ENCODE measurements at regions not wholly inside any gene's neighbourhood (a gene's known extent, or its start where the extent isn't known, plus 50 kb on each side); places are given as distances from the start of the nearest gene placed in this dataset.

DNA sequence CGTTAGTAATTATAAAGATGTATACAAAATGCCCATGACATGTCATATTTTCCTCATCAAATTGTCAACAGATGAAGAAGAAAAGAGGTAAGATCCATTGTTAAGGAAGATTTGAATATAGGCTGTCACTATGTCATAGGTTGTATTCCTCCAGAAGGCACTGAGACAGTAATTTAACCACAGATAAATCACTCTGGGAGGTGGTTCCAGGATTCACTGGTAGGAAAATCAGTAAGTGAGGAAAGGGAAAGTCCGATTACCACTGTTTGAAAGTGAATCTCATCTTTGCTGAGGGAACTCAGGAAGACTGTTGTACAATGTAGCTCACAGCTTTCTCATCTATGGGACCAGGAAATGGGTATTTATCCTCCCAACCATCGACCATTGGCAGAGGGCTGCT, 152.8 kb upstream of the TMEFF2 start:
- Histone ChIP-seq H3K4me2 (replicated peaks; ENCODE audit: extremely low read depth, low read length, poor library complexity, severe bottlenecking) (no peak overlapping the region), H3K27ac (ENCODE audit: low read depth in 1 of 2, low read length in 2 of 2) (no peak overlapping the region), H2AFZ (ENCODE audit: insufficient read depth, low read depth, low read length, poor library complexity, severe bottlenecking) (no peak overlapping the region), H3K9me3 (replicated peaks in 1 of 2; ENCODE audit: control insufficient read depth in 1 of 2, insufficient read depth in 1 of 2, low read length in 2 of 2) (no peaks in the 10 kb centered on the region), H3K27me3 (ENCODE audit: control insufficient read depth in 2 of 2, insufficient read depth in 2 of 2, low read length in 2 of 2) (no peaks in the 10 kb centered on the region), H3K79me2 (ENCODE audit: insufficient read depth, low read length) (no peaks in the 10 kb centered on the region), H3K4me1 (ENCODE audit: control insufficient read depth in 1 of 2, insufficient read depth in 2 of 2, low read length in 2 of 2) (no peaks in the 10 kb centered on the region), H3K4me3 (replicated peaks in 1 of 3; ENCODE audit: low read depth in 2 of 3, low read length in 3 of 3) (no peak overlapping the region), H4K20me1 (ENCODE audit: insufficient read depth, low read length) (no peaks in the 10 kb centered on the region), H3K36me3 (replicated peaks in 1 of 2; ENCODE audit: control insufficient read depth in 1 of 2, insufficient read depth in 2 of 2, low read length in 2 of 2) (no peaks in the 10 kb centered on the region), H3K9ac (ENCODE audit: insufficient read depth, low read length, poor library complexity, severe bottlenecking) (no peak overlapping the region)
- Mint-ChIP-seq H3K9me3 (peaks cover 0 to 12% (median 5%) of the 10 kb centered on the region in 7 donors), H3K27ac (no peak overlapping the region), H3K4me3 (no peak overlapping the region), H3K27me3 (ENCODE audit: low read depth in 3 of 3) (peaks cover 0 to 1% (median 0%) of the 10 kb centered on the region in 3 donors), H3K4me1 (no peaks in the 10 kb centered on the region), H3K36me3 (no peaks in the 10 kb centered on the region)
- TF ChIP-seq, protein P1, sequence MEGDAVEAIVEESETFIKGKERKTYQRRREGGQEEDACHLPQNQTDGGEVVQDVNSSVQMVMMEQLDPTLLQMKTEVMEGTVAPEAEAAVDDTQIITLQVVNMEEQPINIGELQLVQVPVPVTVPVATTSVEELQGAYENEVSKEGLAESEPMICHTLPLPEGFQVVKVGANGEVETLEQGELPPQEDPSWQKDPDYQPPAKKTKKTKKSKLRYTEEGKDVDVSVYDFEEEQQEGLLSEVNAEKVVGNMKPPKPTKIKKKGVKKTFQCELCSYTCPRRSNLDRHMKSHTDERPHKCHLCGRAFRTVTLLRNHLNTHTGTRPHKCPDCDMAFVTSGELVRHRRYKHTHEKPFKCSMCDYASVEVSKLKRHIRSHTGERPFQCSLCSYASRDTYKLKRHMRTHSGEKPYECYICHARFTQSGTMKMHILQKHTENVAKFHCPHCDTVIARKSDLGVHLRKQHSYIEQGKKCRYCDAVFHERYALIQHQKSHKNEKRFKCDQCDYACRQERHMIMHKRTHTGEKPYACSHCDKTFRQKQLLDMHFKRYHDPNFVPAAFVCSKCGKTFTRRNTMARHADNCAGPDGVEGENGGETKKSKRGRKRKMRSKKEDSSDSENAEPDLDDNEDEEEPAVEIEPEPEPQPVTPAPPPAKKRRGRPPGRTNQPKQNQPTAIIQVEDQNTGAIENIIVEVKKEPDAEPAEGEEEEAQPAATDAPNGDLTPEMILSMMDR (IDR thresholded peaks at IDR 0.05), result no peak
- no peak for DNase-seq
- WGBS (ENCODE audit: insufficient coverage), result no CpG with 5 or more reads among the region's 3 CpGs
- intact Hi-C loops (cut with micrococcal nuclease), result no loop called here

DNA sequence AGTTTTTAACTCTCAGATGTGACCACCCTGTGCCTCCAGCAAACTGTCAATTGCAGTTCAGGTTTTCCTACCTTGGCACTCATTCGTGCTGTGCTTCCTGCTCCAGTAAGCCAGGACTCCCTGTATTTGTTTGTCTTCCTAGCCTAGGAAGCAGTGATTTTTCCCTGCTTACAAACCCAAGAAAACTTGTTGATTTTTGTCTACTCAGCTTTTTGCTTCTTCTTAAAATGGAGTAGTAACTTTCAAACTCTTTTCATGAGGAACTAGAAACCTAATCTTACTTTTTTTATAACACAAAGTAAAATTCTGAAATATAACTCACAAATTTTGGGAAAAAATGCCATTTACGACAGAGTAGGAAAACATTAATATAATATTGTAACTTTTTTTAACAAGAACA, 150.6 kb upstream of the TMEFF2 start:
- Histone ChIP-seq H3K36me3 (replicated peaks in 1 of 2; ENCODE audit: control insufficient read depth in 1 of 2, insufficient read depth in 2 of 2, low read length in 2 of 2) (no peaks in the 10 kb centered on the region), H3K4me3 (replicated peaks in 1 of 3; ENCODE audit: low read depth in 2 of 3, low read length in 3 of 3) (no peak overlapping the region), H2AFZ (ENCODE audit: insufficient read depth, low read depth, low read length, poor library complexity, severe bottlenecking) (no peak overlapping the region), H3K4me2 (replicated peaks; ENCODE audit: extremely low read depth, low read length, poor library complexity, severe bottlenecking) (no peak overlapping the region), H3K27ac (ENCODE audit: low read depth in 1 of 2, low read length in 2 of 2) (no peak overlapping the region), H3K9ac (ENCODE audit: insufficient read depth, low read length, poor library complexity, severe bottlenecking) (no peak overlapping the region), H3K27me3 (ENCODE audit: control insufficient read depth in 2 of 2, insufficient read depth in 2 of 2, low read length in 2 of 2) (no peaks in the 10 kb centered on the region), H3K9me3 (replicated peaks in 1 of 2; ENCODE audit: control insufficient read depth in 1 of 2, insufficient read depth in 1 of 2, low read length in 2 of 2) (no peaks in the 10 kb centered on the region), H3K4me1 (ENCODE audit: control insufficient read depth in 1 of 2, insufficient read depth in 2 of 2, low read length in 2 of 2) (no peaks in the 10 kb centered on the region), H4K20me1 (ENCODE audit: insufficient read depth, low read length) (no peaks in the 10 kb centered on the region), H3K79me2 (ENCODE audit: insufficient read depth, low read length) (no peaks in the 10 kb centered on the region)
- no peaks in the 10 kb centered on the region for H3K27me3 Mint-ChIP-seq (ENCODE audit: low read depth in 3 of 3)
- no peak overlapping the region for H3K27ac Mint-ChIP-seq
- intact Hi-C loops (cut with micrococcal nuclease), result no loop called here
- peaks cover 0 to 8% (median 4%) of the 10 kb centered on the region in 7 donors for H3K9me3 Mint-ChIP-seq
- H3K4me1 Mint-ChIP-seq, result no peaks in the 10 kb centered on the region
- H3K36me3 Mint-ChIP-seq, result no peaks in the 10 kb centered on the region
- no peak for DNase-seq
- TF ChIP-seq, protein P1 (IDR thresholded peaks at IDR 0.05), result no peak
- no peak overlapping the region for H3K4me3 Mint-ChIP-seq
- WGBS (ENCODE audit: insufficient coverage), result 88% methylated on average over 1 of the region's 2 CpGs

Data from CD14-positive monocyte (primary cell).